ENCODE measurements at regions not wholly inside any gene's neighbourhood (a gene's known extent, or its start where the extent isn't known, plus 50 kb on each side); places are given as distances from the start of the nearest gene placed in this dataset.

GRCh38 chr6:3553254-3553653 lies 96.4 kb upstream of the SLC22A23 start:
- H3K27me3 ChIP-seq (ENCODE audit: control insufficient read depth, insufficient read depth, low read length), result peaks cover 13% of the 10 kb centered on the region
- H3K27ac ChIP-seq (ENCODE audit: low read length), result no peak overlapping the region
- no TSS peak for BruUV-seq (replicated peaks)
- intact Hi-C loops (cut with micrococcal nuclease; ENCODE audit: unreplicated experiment) (no loop called here), in situ Hi-C loops (cut with HindIII; ENCODE audit: low pct_unique_long_range_greater_than_20kb, low sequenced_read_pairs) (no loop called here)
- no peak for ATAC-seq
- TF ChIP-seq SIN3A (IDR thresholded peaks at IDR 0.05; ENCODE audit: borderline replicate concordance, insufficient read depth, low read depth, low read length) (no peak), POLR2AphosphoS5 (IDR thresholded peaks at IDR 0.05; ENCODE audit: low read depth, low read length) (no peak), TCF7L2 (IDR thresholded peaks at IDR 0.05; ENCODE audit: low read depth, low read length) (no peak)
- TF ChIP-seq, protein P1, sequence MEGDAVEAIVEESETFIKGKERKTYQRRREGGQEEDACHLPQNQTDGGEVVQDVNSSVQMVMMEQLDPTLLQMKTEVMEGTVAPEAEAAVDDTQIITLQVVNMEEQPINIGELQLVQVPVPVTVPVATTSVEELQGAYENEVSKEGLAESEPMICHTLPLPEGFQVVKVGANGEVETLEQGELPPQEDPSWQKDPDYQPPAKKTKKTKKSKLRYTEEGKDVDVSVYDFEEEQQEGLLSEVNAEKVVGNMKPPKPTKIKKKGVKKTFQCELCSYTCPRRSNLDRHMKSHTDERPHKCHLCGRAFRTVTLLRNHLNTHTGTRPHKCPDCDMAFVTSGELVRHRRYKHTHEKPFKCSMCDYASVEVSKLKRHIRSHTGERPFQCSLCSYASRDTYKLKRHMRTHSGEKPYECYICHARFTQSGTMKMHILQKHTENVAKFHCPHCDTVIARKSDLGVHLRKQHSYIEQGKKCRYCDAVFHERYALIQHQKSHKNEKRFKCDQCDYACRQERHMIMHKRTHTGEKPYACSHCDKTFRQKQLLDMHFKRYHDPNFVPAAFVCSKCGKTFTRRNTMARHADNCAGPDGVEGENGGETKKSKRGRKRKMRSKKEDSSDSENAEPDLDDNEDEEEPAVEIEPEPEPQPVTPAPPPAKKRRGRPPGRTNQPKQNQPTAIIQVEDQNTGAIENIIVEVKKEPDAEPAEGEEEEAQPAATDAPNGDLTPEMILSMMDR (IDR thresholded peaks at IDR 0.05), result no peak
- TF ChIP-seq, protein P2, sequence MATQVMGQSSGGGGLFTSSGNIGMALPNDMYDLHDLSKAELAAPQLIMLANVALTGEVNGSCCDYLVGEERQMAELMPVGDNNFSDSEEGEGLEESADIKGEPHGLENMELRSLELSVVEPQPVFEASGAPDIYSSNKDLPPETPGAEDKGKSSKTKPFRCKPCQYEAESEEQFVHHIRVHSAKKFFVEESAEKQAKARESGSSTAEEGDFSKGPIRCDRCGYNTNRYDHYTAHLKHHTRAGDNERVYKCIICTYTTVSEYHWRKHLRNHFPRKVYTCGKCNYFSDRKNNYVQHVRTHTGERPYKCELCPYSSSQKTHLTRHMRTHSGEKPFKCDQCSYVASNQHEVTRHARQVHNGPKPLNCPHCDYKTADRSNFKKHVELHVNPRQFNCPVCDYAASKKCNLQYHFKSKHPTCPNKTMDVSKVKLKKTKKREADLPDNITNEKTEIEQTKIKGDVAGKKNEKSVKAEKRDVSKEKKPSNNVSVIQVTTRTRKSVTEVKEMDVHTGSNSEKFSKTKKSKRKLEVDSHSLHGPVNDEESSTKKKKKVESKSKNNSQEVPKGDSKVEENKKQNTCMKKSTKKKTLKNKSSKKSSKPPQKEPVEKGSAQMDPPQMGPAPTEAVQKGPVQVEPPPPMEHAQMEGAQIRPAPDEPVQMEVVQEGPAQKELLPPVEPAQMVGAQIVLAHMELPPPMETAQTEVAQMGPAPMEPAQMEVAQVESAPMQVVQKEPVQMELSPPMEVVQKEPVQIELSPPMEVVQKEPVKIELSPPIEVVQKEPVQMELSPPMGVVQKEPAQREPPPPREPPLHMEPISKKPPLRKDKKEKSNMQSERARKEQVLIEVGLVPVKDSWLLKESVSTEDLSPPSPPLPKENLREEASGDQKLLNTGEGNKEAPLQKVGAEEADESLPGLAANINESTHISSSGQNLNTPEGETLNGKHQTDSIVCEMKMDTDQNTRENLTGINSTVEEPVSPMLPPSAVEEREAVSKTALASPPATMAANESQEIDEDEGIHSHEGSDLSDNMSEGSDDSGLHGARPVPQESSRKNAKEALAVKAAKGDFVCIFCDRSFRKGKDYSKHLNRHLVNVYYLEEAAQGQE (IDR thresholded peaks at IDR 0.05; ENCODE audit: insufficient read depth in 1 of 2, low read depth in 2 of 2, low read length in 1 of 2), result no peak
- H3K9me3 ChIP-seq (ENCODE audit: control insufficient read depth, insufficient read depth, low read depth, low read length), result no peaks in the 10 kb centered on the region
- CTCF ChIA-PET, result no interaction called here
- H3K4me3 ChIP-seq (ENCODE audit: low read depth in 2 of 2, low read length in 2 of 2), result no peak overlapping the region
- POLR2A ChIA-PET, result no interaction called here
- no peaks in the 10 kb centered on the region for H3K4me1 ChIP-seq (ENCODE audit: control insufficient read depth, insufficient read depth, low read length)
- H3K36me3 ChIP-seq (ENCODE audit: control insufficient read depth, insufficient read depth, low read length), result no peaks in the 10 kb centered on the region; the same call in 1 of the 2 replicates
- DNase-seq (ENCODE audit: low read depth, low spot score), result no peak

DNA sequence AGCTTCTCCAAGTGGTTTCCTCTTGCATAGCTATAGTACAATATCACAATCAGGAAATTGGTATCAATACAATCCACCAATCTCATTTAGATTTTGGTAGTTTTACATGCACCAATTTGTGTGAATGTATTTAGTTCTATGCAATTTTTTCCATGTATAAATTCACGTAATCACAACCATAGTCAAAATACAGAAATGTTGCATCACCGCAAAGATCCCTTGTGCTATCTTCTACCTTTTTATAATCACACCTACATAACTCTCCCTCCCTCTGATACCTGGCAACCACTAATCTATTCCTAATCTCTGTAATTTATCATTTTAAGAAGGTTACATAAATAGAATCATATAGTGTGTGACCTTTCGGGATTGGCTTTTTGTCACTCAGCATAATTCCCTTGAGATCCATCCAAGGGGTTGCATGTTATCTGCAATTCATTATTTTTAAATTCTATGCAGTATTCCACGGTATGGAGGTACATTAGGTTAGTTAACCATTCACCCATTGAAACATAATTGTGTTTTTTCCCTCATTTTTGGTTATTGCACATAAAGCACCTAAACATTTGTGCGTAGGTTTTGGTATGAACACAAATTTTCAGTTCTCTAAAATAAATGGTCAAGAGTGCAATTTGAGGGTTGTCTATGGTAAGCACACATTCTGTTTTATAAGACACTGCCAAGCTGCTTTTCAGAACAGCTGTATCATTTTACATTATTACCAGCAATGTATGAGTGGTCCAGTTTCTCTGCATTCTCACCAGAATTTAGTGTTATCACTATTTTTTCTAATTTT lies 95.1 kb upstream of the SLC22A23 start:
- in situ Hi-C loops (cut with HindIII; ENCODE audit: low pct_unique_long_range_greater_than_20kb, low sequenced_read_pairs) (no loop called here), intact Hi-C loops (cut with micrococcal nuclease; ENCODE audit: unreplicated experiment) (no loop called here)
- ChIA-PET POLR2A (no interaction called here), CTCF (no interaction called here)
- no peak for ATAC-seq
- TF ChIP-seq, protein P1 (IDR thresholded peaks at IDR 0.05), result no peak
- TF ChIP-seq, protein P2 (IDR thresholded peaks at IDR 0.05; ENCODE audit: insufficient read depth in 1 of 2, low read depth in 2 of 2, low read length in 1 of 2), result no peak
- no peak for TF ChIP-seq TCF7L2 (IDR thresholded peaks at IDR 0.05; ENCODE audit: low read depth, low read length)
- TF ChIP-seq POLR2AphosphoS5 (IDR thresholded peaks at IDR 0.05; ENCODE audit: low read depth, low read length), result no peak
- no peak for TF ChIP-seq SIN3A (IDR thresholded peaks at IDR 0.05; ENCODE audit: borderline replicate concordance, insufficient read depth, low read depth, low read length)
- Histone ChIP-seq H3K36me3 (ENCODE audit: control insufficient read depth, insufficient read depth, low read length) (no peaks in the 10 kb centered on the region), H3K27ac (ENCODE audit: low read length) (no peak overlapping the region), H3K4me3 (ENCODE audit: low read depth in 2 of 2, low read length in 2 of 2) (no peak overlapping the region), H3K4me1 (ENCODE audit: control insufficient read depth, insufficient read depth, low read length) (no peaks in the 10 kb centered on the region), H3K27me3 (ENCODE audit: control insufficient read depth, insufficient read depth, low read length) (peaks cover 11% of the 10 kb centered on the region), H3K9me3 (ENCODE audit: control insufficient read depth, insufficient read depth, low read depth, low read length) (no peaks in the 10 kb centered on the region)
- no peak for DNase-seq (ENCODE audit: low read depth, low spot score)
- BruUV-seq (replicated peaks), result no TSS peak
